Stimulated activated CD4-positive, alpha-beta T cell treated with anti-CD3 and anti-CD28 coated beads, Interleukin-4, amount 100 ng/mL, for 24 hours (primary cell): ENCODE measurements at regions not wholly inside any gene's neighbourhood (a gene's known extent, or its start where the extent isn't known, plus 50 kb on each side); places are given as distances from the start of the nearest gene placed in this dataset.

Source experiments
- DNase-seq: peaks from one replicate; pipeline ENCODE4 v3.0.0-alpha.2; 2020

DNA sequence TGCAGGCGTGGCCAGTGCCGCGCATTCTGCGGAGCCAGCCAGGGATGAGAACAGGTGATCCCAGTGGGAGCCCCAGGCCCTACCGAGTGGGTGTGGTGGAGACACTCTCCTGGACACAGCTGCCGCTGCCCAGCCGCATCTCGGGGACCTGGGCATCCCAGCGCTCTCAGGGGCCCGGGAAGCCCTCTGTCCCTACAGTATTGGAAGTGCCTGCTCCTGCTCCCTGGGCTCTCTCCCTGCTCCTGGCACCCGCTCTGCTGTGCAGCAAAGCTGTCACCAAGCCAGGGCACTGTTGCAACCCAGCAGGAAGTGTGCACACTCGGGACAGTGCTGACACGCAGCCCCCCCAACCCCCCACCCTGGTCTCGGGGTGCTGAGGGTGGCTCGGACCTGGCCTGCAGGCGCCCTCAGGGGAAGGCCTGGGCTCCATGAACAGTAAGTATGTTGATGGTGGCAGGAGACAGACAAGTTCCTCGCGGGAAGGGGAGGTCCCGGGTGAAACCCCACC lies 1177.4 kb upstream of the GBE1 start:
- no peak for DNase-seq

DNA sequence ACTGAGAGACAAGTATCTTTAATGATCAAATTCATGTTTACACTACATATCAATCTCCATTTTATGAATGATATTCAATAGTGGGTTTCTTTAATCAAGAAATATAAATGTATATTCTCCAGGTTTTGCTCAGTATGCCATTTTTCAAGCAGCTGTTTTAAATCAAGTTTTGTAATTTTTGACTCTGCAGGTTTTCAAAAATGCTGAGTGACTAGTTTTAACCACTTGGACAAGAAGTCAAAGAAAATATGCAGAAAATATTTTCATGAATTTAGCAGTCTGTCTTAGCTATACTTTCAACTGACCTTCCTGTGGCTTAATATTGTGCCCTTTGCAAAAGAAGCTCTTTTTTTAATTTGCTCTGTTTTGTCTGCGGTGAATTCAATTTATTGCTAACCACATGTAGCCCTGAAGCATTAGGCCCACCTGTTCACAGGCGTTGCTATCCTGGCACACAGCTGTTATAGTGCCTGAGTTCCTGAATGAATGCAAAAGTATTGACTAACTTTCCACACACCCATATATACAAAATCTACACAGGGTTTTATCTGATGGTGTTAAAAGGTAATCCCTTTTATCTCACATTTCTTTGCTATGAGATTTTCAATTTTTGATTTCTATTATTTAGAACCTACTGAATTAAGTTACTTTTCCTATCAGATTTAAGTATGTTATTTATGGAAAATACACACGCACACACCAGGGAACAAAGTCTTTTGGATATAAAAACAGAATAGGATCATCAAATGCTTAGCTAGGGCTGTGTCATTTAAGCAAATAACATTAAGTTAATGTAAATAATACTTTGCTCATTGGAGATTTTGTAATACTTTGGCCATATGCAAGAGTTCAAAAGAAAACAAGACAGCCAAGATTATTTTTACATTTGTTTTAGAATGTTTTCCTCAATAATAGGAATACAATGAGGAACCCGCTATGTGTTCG lies 1166.1 kb upstream of the GBE1 start:
- DNase-seq, result no peak

DNA sequence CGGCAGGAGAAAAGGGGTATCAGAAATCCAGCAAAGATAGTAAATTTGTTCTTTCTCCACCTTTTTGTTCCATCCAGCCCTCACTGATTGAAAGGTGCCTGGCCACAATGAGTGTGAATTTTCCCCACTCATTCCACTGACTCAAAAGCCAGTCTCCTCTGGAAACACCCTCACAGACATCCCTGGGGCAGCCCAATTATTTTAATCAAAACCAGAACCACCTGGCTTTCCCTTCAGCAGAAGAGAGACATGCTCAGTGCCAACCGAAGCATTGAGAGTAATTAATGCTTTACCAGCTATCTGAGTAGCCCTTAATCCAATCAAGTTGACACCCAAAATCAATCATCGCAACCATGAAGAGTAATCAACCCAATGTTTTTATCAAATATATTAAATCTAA lies 1129.6 kb upstream of the GBE1 start:
- DNase-seq, result no peak

DNA sequence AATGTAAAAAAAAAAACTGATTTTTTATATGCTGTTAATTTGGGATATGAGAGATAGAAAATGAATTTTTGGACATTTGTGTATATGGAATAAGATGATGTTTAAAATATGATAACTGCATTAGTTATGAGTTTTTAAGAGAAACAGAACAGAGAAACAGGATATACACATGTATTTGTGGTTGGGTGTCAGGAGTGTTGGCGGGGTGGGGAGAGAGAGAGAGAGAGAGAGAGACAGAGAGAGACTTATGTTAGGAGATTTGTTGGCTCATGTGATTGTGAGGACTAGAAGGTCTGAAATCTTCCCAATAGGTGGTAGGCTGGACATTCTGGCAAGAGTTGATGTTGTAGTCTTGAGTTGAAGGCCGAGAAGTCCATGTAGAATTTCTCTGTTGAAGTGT lies 1121.6 kb upstream of the GBE1 start:
- no peak for DNase-seq

DNA sequence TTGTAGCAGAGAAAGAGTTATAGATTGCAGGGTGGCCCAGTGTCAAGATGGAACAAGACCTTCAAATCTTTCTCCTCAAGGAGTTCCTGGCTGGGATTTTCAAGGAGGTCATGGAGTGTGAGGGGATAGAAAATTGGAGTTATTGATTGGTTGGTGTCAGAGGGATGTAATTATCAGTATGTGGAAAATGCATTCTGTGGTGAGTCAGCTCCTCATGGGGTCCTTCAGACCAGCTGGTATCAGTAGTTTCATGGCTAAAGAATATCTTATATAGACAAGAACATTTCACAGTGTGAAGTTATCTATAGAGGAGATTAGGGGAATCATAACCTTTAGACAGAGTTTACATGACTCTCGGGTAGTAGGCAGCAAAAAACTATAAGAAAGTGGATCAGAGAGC lies 1114.0 kb upstream of the GBE1 start:
- no peak for DNase-seq

DNA sequence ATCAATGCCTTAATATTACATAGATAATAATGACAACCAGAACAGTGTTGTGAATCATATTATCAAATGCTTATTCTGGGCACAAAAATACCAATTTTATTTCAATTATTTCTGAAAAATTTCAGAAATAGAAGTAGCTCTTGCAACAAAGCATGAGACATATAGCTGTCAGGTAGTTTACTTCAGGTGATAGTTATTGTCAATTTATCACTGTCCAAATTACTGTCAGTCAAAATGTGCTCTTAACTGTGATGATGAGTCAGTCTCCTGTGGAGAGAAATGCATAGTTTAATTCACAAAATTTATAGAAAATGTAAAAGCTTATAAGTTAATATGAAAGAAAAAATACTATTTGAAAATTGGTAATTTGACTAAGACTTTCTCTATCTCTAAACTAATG lies 1078.4 kb upstream of the GBE1 start:
- DNase-seq, result no peak

DNA sequence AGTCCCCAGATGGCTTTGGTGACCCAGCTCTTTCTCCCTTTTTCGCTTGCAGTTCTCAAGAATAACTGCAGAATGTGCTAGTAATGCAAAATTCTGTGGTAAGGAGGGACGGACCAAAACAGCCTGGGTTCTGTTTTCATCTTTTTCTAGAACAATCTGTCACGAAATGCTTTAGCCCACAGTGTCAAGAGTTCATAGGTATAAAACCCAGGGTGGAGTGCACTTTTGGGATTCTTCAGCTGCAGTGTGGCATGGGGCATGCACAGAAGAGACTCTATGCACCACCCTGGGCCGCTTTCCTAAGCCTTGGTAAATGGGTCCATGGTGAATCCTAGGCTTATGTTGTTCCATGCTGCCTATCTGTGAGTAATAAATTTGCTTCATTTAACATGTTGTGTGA lies 1072.7 kb upstream of the GBE1 start:
- DNase-seq, result no peak

DNA sequence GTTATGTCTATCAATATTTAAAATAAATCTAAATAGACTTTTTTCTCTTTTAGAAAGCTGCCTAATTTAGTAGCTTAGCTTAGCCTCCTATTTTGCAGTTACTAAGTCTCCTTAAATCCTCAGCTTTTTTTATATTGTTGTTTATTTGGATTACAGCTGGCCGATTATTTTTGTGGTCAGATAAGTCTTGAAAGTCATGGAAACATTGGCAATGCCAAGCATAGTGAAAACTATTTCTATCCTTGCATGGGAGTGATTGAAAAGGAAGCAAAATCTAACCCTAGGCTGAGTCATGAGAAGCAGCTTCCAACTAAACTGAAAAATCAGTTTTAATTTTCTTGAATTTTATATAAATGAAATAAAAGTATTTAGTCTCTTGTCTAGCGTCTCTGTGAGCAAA lies 1063.0 kb upstream of the GBE1 start:
- DNase-seq, result no peak

DNA sequence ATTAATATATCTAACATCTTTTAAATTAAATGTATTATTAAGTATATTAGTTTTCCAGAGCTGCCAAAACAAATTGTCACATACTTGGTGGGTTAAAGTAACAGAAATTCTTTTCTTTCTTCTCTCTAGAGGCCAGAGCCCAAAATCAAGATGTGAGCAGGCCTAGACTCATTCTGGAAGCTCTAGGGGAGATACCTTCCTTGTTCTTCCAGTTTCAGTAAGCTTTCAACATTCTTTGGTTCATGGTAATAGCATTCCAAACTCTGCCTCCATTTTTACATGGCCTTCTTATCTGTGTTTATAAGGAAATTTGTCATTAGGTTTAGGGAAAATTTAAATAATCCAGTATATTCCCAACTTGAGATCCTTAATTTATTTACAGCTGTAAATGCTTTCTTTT lies 1054.6 kb upstream of the GBE1 start:
- DNase-seq, result no peak

DNA sequence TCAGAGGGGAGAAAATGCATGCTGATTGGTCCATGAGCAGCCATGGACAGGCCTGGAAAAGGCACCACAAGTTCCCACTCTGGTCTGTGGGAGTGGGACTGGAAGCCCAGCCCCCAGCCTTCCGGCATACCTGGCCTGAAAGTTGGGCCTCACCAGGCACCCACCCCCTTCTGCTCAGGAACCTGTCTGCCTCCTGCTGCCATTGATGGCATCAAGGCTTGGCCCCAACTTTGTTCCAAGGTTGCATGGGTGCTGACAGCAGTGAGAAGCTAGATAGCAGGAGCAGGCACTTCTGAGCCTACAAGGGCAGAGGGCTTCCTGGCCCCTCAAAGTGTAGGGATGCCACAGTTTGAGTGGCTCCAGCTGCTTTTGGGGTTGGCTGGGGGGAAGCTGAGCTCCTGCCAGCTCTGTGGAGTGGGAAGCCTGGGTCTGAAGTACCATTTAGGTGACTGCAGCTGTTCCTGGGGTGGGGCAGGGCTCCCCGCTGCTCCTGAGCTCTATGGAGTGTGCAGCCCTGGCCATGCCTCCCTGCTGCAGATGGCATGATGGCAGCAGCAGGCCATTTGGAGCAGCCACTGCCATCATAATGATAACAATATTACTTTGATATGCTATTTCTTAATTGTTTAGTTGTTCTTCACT lies 1054.1 kb upstream of the GBE1 start:
- no peak for DNase-seq

DNA sequence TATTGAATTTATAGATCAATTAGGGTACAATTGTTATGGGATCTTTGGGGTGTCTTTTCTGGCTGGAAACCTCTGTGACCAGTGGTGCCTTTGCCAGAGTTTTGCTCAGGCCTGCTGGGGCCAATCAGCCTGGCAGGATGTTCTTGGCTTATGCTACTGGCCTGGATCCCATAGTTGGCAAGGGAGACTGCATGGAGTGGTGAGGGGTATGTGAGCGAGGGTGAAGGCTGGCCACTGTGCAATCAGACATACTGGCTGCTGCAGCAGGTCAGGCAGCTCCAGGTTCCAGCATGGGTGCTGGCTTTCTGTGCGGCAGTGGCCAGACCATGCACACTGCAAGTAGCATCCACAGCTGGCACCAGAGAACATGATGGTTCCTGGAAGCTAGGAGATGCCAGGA lies 1053.2 kb upstream of the GBE1 start:
- DNase-seq, result no peak

DNA sequence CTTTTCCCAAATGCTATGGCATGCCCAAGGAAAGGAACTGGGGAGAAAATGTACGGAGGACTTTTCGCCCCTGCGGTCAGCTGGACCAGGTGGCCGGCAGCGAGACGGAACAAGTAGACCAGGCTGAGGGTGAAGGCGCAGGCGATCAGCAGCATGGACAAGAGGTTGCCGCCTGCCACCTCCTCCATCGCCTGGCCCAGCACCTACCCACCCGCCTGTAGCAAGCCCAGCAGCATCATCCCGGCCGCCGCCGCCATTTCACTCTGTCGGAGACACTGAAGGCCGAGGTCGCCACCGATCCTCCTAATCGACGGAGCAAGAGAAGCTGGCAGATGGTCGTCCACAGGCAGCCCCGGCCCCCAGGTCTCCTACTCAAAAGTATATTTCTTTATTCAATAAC lies 1046.3 kb upstream of the GBE1 start:
- no peak for DNase-seq

DNA sequence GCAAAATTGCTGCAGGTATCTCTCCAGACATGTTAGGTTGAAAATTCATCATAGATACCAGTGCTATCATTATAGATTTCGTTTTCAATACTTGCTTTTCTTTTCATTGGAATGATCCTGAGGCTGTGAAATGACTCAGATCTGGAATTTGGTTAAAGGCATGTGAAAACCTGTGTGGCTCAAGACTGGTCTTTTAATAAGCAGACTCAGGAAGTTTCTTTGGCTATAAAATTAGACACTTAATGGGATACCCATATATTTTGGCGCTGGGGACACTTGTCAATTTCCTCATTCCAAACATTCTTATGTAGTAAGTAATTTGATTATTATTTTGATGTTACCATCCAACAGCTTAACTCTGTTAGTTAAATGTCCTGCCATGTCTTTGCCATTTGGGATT lies 1041.1 kb upstream of the GBE1 start:
- DNase-seq, result no peak

DNA sequence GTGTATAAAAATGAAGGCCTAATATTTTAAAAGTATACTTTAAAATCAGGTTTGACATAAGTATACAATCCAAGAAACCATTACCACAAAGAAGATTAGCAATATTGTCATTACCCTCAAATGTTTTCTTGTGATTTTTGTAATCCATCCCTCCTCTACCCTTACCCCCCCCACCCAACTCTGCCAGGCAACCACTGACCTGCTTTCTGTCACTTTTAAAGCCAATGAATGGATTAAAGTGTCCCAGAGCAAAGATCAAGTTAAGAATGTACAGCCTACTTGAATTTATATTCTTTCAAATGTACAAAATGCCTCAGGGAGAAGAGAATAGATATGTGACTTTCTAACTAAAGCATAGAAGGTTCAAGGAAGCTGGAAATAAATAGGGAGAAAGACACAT lies 1038.8 kb upstream of the GBE1 start:
- DNase-seq, result no peak

DNA sequence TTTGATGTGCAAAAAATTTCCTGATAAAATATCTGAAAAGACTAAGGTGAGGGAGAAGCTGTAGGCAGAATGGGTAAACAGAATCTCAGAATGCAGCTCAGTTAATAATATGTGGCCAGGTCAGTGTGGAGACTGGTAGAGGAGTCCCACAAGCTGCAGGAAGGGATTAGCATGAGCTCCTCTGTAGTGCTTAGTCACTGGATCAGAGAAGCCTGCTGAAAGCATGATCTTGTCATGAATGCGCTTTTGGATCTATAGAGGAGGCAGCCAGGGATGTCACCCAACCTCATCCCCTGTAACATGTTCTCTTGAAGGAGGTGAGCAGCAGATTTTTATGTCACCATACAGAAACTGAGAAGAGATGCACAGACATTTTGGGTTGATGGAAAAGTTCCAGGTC lies 1035.3 kb upstream of the GBE1 start:
- no peak for DNase-seq

DNA sequence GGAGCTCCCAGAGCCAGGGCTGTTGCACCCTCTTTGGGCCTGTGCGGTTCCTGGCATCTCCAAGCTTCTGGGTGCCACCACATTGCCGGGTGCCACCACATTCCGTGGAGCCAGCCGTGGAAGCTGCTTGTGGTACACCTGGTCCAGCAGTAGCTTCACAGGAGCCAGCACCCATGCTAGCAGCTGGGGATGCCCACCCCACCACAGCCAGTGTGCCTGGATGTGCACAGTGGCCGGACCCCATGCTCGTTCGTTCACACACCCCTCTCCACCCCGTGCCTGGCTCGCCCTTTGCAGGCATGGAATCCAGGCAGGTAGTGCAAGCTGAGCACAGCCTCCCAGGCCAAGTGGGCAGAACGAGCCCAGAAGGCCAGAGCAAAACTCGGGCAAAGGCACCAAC lies 1029.8 kb upstream of the GBE1 start:
- no peak for DNase-seq

DNA sequence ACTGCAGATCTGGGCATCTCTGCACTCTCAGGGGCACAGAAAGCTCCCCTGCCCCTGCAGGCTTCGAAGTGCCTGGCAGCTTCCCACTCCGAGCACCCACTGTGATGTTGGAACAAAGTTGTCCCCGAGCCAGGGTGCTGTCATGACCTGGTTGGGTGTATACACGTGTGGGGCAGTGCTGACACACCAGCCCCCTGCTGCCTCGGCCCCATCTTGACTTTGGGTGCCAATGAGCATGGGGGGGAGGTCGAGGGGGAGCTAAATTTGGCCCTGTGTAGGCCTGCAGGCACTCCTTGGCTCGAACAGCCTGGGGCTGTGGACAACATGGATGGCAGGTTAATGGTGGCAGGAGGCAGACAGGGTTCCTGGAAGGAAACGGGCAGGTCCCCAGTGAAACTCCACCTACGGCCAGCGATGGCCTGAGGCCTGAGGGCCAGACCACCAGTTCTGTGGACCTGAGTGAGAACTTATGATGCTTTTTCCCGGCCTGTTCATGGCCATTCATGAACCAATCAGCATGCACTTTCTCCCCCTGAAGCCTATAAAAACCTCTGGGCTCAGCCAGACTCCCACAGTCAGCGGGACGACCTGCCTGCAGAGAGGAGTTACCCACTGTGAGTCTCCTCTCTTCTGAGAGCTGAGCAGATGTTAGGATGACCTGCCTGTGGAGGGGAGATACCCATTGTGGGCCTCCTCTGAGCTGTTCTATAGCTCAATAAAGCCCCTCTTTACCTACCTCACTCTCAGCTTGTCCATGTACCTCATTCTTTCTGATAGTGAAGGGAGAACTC lies 1029.1 kb upstream of the GBE1 start:
- no peak for DNase-seq

DNA sequence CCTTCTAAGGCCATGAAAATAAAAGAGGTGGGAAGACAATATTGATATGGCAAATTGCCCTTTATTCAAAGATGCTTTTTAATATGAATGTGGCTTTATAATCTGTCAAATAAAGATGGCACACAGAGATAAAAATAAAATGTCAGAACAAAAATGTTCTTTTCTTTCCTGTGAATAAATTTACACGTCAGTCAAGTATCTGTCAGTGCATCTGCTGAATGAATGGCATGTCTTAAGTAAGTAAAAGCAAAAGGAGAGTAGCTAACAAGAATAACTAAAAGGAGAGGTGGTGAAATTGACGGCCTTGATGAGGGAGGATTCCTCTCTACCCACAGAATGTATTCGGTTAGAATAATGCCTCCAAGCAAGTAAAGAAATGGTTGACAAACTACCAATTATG lies 1021.7 kb upstream of the GBE1 start:
- DNase-seq, result no peak

DNA sequence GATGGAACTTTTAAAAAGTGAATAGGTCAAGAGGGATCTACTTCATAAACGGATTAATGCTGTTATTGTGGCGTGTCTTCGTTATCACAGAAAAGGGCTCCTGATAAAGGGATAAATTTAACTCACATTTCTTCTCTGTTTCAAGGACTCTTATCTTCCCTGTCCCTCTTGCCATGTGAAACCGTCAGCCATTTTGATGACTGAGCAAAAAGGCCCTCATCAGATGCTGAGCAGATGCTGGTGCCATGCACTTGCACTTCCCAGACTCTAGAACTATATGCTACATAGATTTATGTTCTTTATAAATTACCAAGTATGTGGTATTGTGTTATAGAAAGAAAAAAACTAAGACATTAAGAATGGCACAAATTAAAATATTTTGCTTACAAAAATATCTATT lies 1011.8 kb upstream of the GBE1 start:
- no peak for DNase-seq

DNA sequence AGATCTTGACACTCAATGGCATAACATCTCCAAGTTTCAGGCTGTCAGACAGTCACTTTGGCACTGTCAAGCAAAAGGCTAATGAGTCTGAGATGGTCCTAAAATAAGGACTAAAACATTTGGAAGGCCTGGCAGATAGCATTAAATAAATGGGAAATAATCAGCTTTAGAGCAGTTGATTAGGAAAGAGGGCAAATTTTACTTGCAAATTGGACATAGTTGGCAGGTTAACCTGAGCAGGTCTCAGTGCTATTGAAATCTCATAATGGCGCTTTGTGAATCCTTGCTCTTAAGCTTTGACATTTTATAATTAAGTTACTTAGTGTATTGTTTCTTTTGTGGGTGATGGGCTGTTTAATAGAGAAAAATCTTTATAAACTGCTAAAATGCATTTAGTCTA lies 1003.1 kb upstream of the GBE1 start:
- DNase-seq, result no peak

DNA sequence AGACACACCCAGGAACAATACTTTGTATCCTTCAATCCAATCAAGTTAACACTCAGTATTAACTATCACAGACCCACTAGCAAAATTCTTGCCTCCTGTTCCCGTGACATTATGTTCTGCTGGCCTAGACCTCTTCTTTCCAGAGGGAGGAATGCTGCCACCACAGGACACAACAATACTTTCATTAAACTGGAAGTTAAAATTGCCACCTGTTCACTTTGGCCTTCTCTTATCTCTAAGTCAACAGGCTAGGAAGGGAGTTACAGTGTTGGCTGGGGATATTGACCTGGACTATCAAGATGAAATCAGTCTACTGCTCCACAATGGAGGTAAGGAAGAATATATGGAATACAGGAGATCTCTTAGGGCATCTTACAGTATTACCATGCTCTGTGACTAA lies 1000.4 kb upstream of the GBE1 start:
- no peak for DNase-seq

DNA sequence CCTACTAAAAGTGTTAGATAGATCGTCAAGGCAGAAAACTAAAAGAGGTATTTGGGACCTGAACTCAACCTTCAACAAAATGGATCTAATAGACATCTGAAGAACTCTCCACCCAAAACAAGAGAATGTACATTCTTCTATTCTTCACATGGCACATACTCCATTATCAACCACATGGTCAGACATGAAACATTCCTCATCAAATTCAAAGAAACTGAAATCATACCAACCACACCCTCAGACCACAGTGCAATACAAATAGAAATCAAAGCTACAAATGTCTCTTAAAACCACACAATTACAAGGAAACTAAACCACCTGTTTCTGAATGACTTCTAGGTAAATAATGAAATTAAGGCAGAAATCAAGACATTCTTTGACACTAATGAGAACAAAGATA lies 984.1 kb upstream of the GBE1 start:
- DNase-seq, result no peak

DNA sequence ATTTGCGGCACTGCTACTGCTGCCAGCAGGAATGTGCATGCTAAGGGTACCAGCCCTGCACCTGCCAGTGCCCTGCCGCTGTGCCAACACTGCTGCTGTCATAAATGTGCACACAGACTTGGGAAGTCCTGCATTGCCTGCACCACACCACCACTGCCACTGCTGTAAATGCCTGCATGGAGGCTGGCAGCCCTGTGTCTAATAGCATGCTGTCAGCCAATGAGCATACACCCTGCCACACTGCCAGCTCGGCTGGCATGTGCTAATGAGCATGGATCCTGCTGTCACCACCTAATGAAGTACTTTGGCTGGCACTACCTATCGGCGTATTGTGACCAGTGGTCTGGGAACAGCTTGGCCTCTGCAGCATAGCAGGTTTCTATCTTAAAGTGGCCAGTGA lies 981.8 kb upstream of the GBE1 start:
- DNase-seq, result no peak

DNA sequence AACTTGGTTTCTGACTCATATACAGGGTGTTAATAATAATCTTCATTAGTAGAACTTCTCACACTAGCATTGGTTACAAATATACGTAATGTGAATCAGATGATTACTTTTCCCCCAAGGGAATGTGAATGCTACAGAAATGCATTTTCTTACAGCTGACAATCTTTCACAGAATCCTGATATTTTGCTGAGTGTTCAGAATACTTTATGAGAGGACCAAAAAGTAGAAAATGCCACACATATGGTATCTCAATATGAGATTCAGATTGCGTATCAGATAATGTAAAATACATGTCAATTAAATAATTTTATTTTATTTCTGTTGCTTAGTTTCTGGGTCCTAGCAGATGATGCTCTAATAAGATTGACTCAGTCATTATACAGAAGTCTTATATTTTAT lies 979.9 kb upstream of the GBE1 start:
- no peak for DNase-seq
